ENCODE measurements at regions not wholly inside any gene's neighbourhood (a gene's known extent, or its start where the extent isn't known, plus 50 kb on each side); places are given as distances from the start of the nearest gene placed in this dataset.

DNA sequence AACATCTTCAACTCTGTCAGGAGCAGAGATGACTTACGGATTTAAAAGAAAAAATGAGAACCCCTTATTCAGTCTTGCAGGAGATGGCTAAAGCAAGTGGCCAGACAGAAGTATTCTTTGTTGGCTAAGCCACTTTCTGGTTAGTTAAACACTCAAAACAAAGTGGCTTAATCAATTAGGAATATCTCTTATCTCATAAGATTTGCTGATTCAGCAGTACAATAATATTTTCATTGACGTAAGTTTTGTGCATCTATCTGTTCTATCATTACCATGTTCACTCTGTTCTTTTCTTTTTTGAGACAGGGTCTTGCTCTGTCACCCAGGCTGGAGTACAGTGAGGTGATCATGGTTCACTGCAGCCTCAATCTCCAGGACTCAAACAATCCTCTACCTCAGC lies 342.0 kb downstream of the EN1 start:
- DNase-seq (no peak), ATAC-seq (ENCODE audit: poor library complexity) (no peak)
- intact Hi-C loops (cut with DNase I): no loop called here

DNA sequence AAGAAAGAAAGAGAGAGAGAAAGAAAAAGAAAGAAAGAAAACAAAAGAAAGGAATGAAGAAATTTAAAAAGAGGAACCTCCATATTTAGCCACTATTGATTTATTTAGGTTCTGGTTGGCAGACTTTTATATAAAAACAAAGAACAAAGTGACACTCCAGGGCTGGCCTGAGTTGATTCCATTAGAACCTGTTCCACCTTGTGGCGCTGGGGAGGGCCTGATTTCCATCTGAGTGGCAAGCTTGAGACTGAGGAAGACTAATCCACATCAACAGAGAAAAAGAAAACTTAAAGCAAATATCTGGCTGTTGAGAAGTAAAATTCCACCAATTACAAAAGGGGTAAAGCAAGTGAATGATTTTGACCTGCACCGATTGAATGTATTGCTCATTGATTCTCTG lies 345.3 kb downstream of the EN1 start:
- ATAC-seq (ENCODE audit: poor library complexity) (no peak), DNase-seq (no peak)
- intact Hi-C loops (cut with DNase I): no loop called here

DNA sequence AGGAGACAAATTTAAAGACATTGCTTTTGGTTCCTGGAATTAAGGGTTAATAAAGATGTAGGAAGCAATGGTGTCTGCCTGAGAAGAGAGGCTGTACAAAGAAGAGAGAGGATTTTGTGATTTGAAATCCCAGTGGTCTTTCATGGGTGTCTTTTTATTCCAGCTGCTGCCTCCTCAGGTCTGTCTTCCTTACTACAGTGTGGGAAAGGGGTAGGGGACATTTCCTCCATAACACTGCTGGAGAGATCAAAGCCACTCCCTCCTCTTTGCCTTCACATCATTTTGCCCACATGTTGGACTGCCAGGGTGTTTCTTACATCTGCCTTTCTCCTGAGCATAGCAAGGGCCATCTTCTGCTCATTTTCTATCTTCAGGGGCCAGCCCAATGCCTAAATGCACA lies 348.5 kb downstream of the EN1 start:
- intact Hi-C loops (cut with DNase I): no loop called here
- DNase-seq (no peak), ATAC-seq (ENCODE audit: poor library complexity) (no peak)

DNA sequence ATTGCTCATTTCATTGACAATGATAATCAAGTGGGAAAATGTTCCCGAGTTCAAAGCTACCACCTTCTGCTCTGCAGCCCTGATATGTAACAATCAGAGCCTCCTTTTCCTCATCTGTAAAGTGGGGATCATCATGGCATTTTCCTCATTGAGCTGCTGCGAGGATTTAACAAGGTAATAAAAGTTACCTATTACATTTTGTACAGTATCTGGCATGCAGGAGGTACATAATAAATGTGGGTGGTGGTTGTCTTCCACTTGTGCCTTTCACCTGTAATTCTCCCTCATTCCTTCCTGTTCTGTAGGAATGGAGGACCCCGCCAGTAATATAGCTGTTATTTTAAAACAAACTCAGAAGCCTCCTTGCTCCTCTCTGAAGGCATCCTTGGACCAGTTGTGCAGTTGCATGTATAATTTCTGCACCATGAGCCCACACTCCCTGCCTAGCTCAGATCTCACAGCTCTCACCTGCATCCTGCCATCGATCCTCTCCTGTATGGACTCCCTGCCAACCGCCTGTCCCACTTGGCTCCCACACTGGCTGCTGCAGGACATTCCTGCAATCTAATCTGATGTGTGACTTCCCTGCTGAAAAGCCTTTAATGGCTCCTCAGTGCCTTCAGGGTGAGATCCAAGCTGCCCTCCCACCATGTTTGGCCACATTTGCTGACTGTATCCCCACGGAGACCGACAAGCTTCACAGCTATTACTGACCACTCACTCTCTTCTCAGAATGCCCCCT lies 350.4 kb downstream of the EN1 start:
- DNase-seq (no peak), ATAC-seq (ENCODE audit: poor library complexity) (no peak)
- intact Hi-C loops (cut with DNase I): no loop called here

DNA sequence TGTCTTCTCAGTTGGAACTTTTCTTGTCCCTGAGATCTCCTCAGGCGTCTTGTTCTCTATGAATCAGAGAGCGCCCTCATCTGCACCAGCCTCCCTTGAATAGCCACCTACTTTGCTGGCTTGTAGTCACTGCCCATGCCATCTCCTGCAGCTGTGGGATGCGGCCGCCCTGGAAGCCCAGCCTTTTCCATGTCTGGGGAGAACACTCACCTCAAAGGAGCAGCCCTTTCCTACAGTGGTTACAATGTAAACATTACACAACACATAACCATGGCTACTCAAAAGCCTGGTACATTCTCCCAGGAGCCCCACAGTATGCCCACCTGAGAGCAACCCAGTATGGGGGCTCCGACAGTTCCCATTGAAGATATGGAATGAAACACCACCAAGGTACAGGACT lies 351.0 kb downstream of the EN1 start:
- ATAC-seq (ENCODE audit: poor library complexity): no peak
- no peak for DNase-seq
- intact Hi-C loops (cut with DNase I): no loop called here

DNA sequence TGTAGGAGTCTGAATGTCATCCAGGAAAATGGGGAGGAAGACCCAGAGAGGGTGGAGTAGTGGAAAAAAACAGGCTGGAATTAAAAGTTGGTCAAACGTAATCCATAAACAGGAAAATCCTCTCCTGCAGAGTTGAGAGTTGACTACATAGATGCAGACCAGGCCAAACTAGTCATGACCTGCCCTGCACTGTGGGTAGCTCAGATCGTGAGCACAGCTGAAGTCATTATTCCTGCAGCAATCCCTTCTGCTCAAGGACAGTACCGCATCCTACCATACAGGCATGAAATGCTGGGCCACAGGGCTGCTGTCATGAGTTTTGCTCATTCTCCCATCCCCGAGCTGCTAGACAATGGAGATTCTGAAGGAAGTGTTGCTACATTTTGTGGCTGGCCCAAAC lies 352.2 kb downstream of the EN1 start:
- ATAC-seq (ENCODE audit: poor library complexity): no peak

DNA sequence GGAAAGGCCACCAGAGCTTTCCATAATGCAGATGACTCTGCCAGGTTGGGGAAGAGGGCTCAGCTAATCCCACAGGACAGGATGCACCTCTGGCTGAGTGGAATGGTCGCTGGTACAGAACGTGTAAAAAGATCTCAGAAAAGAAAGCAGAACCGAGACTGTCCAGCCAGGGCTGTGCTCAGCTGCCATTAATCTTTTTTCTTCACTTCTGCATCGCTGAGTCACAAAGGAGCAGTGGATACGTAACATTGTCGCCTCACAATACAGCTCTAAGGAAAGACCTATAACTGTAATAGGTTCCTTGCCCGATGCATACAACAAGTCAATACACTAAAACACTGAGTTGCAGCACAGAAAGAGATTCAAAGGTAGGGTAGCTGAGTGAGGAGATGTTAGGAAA lies 354.2 kb downstream of the EN1 start:
- ATAC-seq (ENCODE audit: poor library complexity): no peak
- DNase-seq: no peak
- intact Hi-C loops (cut with DNase I): no loop called here

More for the DNA sequence above, 352.2 kb downstream of the EN1 start:
- intact Hi-C loops (cut with DNase I): no loop called here
- DNase-seq: no peak

DNA sequence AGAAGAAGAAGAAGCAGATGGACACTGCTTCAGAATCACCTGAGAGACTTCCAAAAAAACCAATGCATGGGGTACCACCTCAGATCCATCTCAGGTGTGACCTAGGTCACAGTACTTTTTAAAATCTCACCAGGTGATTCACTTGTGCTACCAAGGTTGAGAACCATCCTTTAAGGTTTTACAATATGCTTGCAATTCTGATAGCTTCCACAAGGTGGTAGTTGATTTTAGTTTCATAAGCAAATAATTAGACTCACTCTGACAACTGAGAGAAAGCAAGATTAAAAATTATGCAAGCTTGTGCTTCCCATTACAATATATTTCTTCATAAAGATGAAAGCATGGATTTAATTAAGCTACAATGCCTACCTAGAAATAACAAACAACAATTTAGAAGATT lies 355.1 kb downstream of the EN1 start:
- intact Hi-C loops (cut with DNase I): no loop called here
- ATAC-seq (ENCODE audit: poor library complexity): no peak
- no peak for DNase-seq

DNA sequence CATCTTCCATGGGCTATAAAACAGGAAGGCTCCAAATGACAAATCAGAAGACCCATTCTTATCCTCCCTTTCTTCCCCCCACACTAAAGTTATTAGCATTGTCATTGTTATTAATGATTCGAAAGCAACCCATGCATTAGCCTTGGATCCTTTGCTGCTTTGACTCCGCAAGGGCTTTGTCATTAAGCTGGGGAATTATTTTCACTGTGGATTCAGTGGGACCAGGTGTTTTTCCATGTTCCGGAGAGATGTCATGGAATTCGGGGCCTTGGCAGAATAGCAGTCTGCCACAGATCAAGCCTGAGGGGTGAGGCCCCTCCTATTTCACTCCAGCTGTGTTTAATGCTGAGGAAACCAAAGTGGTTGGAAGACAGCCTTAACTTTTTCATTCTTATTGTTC lies 357.1 kb downstream of the EN1 start:
- ATAC-seq (ENCODE audit: poor library complexity) (no peak), DNase-seq (no peak)
- intact Hi-C loops (cut with DNase I): no loop called here

DNA sequence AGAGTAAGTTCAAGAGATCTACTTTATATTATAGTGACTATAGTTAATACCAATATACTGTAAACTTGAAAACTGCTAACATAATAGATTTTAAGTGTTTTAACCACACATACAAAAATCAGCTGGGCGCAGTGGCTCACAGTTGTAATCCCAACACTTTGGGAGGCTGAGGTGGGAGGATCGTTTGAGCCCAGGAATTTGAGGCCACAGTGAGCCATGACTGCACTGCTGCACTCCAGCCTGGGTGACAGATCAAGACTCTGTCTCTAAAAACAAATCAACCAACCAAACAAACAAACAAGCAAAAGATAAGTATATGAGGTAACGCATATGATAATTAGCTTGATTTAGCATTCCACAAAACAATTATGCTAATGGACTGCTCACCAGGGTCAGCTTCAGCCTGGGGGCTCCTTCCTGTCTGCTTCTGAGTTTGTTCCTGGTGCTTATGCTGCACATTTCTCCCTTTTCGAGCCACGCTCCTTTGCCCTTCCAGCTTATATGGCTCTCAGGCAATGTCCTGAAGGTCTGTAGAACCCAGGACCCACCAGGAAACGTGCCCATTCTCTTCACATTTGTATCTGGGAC lies 357.6 kb downstream of the EN1 start:
- intact Hi-C loops (cut with DNase I): no loop called here
- DNase-seq (no peak), ATAC-seq (ENCODE audit: poor library complexity) (no peak)

DNA sequence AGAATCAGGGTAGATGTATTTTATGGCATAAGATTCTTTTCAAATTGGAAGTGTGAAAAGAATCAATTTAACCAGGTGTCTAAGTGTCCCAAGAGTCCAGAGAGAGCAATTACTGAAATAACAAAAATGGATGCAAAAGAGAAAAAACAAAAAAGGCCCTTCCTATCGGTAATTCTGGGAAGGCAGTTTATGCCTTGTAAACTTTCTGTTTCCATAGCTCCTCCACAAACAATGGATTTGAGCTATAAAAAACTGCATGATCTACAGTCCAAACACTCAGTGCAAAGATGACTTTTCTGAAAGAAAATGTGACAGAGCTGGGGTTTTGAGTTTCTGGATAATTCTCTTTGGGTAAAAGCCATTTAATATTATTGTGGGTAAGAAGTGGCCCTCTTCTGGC lies 366.1 kb downstream of the EN1 start:
- intact Hi-C loops (cut with DNase I): no loop called here
- ATAC-seq (ENCODE audit: poor library complexity) (no peak), DNase-seq (no peak)

DNA sequence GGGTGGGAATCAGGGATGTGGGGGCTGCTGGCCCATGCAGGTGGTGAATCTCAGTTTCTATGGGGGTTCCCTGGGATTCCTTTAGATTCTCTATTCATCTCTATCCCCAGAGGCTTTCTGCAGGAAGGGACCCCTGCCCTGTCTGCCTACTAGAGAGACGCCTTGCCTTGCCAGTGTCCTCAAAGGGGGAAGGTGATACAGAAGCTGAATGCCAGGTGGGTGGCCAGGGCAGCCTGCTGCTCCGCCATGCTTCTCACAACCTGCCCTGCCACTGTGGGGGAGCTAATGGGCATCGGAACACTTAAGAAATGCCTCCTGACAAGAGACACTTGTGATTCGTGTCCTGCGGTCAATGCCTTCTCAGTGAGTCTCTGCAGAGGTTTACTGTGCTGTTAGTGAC lies 368.4 kb downstream of the EN1 start:
- ATAC-seq (ENCODE audit: poor library complexity) (no peak), DNase-seq (no peak)
- intact Hi-C loops (cut with DNase I): no loop called here

DNA sequence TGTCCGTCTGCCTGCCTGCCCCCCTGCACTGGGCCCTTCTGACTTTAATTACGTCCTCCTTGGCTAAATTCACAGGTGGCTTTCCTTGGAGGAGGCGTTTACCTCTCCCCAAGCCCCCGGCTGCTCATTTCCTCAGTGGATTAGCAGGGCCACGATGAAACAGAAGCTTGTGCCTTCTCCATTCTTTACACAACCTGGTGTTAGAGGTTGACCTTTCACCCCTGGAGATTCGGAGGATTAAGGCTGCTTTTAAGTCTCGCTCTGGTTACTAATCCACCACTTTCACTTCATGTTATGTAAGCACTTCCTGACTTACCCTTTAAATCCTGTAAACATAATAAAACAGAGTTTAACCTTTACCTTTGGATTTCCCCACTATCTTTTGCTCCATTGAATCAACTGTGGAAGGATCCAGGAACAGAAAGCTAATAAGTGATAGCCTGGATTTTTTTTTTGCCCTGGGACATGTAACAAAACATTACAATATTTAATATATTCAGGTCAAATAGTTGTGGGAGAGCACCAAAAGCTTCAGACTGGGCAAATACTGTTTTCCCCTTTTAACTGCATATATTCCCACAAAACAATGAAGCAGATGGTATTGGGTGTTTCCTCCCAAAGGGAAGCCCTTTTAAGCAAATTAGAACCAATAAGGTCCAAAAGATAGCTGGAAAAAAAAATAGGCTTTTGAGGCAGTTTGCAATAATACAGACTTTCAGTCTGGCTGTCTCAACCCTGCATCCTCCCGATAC lies 370.2 kb downstream of the EN1 start:
- intact Hi-C loops (cut with DNase I): no loop called here
- no peak for DNase-seq
- no peak for ATAC-seq (ENCODE audit: poor library complexity)

DNA sequence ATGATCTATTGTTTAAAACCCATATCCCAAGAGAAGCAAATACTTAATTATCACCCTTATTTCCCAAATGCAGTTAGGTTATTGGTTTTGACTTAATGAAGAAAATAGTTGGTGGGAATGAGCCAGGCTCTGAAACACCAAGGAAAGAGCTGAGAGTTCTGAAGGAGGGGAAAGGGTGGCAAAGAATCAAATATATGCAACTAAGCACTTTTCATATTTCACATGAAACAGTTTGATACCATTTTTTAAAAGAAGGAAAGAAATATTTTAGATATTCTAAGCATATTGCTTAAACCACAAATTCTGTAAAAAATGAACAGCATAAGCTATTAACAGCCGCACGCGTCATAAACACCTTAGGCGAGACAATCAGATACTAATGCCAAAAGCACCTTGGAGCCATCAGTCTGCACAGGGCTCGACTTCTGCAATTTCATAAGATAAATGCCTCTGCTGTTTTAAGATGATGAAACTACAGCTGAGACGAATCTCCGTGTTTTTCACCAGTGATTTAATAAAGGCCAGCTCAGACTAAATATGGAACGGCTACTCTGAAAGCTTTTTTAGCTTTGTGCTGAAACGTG lies 371.7 kb downstream of the EN1 start:
- intact Hi-C loops (cut with DNase I): no loop called here
- no peak for DNase-seq
- no peak for ATAC-seq (ENCODE audit: poor library complexity)

DNA sequence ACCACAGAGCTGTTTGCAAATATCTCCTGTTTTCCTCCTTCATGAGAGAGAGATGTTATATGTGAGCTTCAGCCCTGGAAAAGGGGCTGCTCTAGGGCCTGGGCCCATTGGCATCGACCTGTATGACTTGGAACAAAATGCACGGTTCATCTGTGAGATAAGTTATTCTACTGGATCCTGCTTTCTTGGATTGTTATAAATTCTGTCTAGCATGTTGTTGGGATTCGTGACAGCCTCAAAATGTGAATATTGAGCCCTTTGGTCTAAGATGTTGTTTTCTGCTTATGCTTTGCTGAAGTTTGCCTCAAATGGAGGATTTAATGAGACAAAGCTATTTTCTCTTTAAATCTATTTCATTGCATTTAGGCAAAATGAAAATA lies 372.9 kb downstream of the EN1 start:
- intact Hi-C loops (cut with DNase I): no loop called here
- ATAC-seq (ENCODE audit: poor library complexity) (no peak), DNase-seq (no peak)

DNA sequence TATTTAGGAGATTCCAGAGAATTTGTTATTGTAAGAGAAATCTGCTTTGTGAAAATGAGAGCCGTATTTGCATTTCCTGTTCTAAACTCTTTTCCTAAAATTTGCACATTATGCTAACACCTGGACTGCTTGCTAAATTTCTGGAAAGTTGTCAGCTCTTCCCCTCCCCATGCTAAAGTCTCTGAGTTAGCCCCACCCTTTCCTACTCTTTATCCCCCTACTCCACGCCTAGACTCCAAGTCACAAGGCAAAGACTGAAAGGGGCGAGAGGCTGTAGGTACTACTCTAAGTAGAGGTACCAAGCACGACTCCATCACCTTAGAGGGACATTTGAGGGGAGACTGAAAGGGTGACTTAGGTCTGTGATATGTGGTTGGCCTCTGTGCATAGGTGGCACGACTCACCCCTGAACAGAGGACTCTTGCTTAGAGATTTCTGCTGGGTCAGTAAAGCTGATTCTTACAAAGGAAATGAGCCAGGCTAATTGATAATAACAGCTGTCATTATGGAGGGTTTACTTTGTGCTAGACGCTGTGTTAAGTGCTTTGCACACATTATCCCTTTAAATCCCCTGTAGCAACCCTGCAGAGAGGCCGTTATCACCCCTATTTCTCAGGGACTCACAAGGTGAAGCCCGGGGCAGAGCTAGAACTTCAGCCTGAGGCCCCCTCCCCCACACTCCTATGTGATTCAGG lies 373.5 kb downstream of the EN1 start:
- intact Hi-C loops (cut with DNase I): no loop called here
- DNase-seq (no peak), ATAC-seq (ENCODE audit: poor library complexity) (no peak)

DNA sequence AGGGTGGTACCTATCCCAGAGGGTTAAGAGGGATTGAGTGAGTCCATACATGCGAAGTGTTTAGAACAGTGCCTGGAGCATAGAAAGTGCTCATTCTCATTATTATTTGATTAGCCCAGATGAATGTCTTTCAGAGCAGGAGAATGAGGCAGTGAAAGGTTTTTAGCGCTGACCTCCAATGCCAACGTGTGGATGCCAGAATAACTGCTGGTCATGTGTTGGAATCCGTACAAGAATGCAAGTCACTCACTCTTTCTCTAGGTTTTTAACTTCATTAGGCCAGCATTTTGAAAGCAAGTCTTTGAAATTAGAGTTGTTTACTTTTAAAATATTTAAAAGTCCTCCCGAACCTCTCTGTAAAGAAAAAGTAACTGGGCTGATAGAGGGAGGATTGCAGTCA lies 374.2 kb downstream of the EN1 start:
- no peak for DNase-seq
- no peak for ATAC-seq (ENCODE audit: poor library complexity)
- intact Hi-C loops (cut with DNase I): no loop called here

DNA sequence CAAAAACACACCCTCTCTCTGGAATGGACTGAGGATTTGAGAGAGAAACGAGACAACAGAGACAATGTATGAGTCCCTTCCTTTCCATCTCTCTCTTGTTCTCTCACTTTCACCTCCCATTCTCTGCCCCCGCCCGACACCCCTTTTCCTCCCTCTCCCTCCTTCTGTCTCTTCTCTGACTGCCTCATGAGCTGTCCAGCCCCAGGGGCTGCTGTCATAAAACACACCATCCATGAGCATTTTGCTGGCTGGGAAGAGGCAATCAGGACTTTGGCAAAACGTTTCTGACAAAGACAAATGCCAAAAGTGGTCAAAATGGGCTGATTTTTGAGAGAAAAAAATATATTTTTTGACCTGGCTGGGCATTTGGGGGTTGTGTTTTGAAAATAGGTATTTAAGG lies 377.2 kb downstream of the EN1 start:
- intact Hi-C loops (cut with DNase I): no loop called here
- no peak for DNase-seq
- ATAC-seq (ENCODE audit: poor library complexity): no peak

DNA sequence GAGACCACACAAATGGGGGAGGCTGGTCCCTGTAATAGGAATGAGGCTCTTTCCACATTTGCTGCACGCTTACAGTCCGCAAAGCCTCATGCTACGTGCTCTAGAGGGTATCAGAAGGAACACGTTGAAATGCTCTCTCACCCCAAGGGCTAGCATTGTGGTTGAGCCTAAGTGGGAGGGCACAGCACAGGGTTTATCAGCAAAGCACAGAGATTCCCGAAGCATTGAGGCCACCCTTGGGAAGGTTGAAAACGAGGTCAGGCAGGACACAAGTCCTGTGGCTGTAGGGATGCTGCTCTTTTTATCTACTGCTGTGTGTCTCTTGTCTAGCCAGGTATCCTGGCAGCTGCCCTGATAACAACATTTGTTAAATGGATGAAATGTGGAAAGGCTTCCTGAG lies 378.3 kb downstream of the EN1 start:
- DNase-seq (no peak), ATAC-seq (ENCODE audit: poor library complexity) (no peak)
- intact Hi-C loops (cut with DNase I): no loop called here

All from Right ventricle myocardium superior (tissue), 1 donor.